ENCODE measurements at regions not wholly inside any gene's neighbourhood (a gene's known extent, or its start where the extent isn't known, plus 50 kb on each side); places are given as distances from the start of the nearest gene placed in this dataset.
A peak's percentile ranks its signal among the peaks of the same experiment; 100 is the strongest.

DNA sequence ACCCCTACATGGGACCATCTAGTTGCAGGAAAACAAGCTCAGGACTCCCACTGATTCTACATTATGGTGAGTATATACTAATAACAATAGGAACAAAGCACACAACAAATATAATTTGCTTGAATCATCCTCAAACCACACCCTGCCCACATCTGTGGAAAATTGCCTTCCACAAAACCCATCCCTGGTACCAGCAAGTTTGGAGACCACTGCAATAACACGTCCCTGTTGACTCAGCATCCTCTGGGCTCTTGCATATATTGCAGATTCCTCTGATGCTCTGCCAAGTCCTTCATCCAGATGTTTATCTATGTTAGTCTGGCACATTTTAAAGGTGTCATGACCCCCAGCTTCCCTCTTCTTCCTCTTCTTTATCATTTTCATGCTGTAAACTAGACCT lies 138.4 kb downstream of the PCTP start:
- H3K9me3 ChIP-seq, result no peaks in the 10 kb centered on the region
- no peak for DNase-seq
- no peak for ATAC-seq
- H3K4me3 ChIP-seq, result no peak overlapping the region
- intact Hi-C loops (cut with DNase I), result no loop called here
- TF ChIP-seq, protein P1, sequence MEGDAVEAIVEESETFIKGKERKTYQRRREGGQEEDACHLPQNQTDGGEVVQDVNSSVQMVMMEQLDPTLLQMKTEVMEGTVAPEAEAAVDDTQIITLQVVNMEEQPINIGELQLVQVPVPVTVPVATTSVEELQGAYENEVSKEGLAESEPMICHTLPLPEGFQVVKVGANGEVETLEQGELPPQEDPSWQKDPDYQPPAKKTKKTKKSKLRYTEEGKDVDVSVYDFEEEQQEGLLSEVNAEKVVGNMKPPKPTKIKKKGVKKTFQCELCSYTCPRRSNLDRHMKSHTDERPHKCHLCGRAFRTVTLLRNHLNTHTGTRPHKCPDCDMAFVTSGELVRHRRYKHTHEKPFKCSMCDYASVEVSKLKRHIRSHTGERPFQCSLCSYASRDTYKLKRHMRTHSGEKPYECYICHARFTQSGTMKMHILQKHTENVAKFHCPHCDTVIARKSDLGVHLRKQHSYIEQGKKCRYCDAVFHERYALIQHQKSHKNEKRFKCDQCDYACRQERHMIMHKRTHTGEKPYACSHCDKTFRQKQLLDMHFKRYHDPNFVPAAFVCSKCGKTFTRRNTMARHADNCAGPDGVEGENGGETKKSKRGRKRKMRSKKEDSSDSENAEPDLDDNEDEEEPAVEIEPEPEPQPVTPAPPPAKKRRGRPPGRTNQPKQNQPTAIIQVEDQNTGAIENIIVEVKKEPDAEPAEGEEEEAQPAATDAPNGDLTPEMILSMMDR (IDR thresholded peaks at IDR 0.05), result no peak
- no peaks in the 10 kb centered on the region for H3K4me1 ChIP-seq
- no peaks in the 10 kb centered on the region for H3K27me3 ChIP-seq
- no peak overlapping the region for H3K27ac ChIP-seq
- no peaks in the 10 kb centered on the region for H3K36me3 ChIP-seq

DNA sequence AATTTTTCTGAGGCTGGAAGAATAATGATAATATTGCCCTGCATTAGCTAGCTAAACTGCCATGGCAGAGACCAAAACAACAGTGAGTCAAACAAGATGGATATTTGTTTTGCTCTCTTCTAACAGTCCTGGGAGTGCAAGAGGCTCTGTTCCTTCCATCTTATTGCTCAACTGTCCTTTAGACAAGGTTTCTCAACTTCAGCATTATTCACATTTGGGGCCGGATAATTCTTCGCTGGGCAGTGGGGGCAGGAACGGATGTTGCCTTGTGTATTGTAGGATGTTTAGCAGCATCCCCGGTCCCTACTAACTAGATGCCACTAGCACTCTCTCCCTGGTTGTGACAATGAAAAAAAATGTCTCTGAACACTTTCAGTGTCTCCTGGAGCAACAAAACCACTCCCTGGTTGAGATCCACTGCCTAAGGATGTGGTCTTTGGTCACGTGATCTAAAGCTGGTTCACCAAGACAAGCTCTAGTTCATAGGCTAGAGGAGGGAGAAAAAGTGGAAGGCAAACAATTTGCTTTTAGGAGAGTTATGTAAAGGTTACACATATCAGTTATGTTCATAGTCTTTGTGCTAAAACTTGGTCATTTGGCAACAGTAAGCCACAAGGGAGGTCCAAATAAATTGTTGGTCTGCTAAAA lies 144.4 kb downstream of the PCTP start:
- no peaks in the 10 kb centered on the region for H3K36me3 ChIP-seq
- no peaks in the 10 kb centered on the region for H3K4me1 ChIP-seq
- DNase-seq (no peak), ATAC-seq (no peak)
- no peak overlapping the region for H3K4me3 ChIP-seq
- no peak overlapping the region for H3K27ac ChIP-seq
- no peaks in the 10 kb centered on the region for H3K27me3 ChIP-seq
- intact Hi-C loops (cut with DNase I), result no loop called here
- H3K9me3 ChIP-seq, result no peaks in the 10 kb centered on the region
- TF ChIP-seq, protein P1 (IDR thresholded peaks at IDR 0.05), result no peak

DNA sequence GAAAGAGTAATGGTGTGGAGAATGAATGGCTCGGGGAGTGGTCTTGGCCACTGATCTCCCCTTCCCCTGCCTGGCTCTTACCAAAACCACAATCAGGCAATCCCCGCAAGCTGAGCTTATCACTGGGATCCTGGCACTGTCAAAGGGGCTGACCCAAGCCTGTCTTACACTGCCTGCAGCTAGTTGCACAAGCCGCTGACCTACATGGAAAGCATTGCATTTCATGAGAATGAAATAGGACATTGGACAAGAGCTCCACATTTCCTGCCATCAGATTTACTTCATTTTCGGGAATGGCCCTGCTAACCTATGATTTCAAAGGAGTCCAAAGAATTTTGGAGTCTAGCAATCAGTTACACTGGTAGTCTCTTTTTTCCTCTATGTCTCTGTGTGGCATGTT lies 146.4 kb downstream of the PCTP start:
- TF ChIP-seq, protein P1 (IDR thresholded peaks at IDR 0.05), result no peak
- Histone ChIP-seq H3K9me3 (no peaks in the 10 kb centered on the region), H3K27ac (no peak overlapping the region), H3K36me3 (no peaks in the 10 kb centered on the region), H3K4me1 (no peaks in the 10 kb centered on the region), H3K4me3 (no peak overlapping the region), H3K27me3 (no peaks in the 10 kb centered on the region)
- DNase-seq, result no peak
- intact Hi-C loops (cut with DNase I), result no loop called here
- ATAC-seq, result peak; percentile 26

DNA sequence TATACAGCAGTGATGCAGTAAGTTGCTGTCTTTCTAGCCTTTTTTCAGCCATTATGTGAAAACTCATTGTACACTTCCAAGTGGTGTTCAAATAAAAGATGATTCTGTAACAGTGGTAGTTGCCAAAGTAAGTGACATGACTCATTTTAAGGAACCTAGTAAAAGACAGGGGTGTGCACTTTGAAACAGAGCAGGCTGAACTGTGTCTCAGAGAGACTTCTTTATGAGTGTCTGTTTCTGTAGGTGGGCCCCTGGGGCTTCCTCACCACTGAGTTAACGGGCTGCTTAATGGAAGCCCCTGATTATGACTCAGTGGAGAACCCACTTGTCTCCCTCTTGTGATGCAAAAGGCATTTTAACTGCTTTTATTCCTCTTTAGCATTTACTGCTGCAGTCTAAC lies 147.3 kb downstream of the PCTP start:
- TF ChIP-seq, protein P1 (IDR thresholded peaks at IDR 0.05), result no peak
- intact Hi-C loops (cut with DNase I), result no loop called here
- ATAC-seq (no peak), DNase-seq (no peak)
- Histone ChIP-seq H3K27me3 (no peaks in the 10 kb centered on the region), H3K9me3 (no peaks in the 10 kb centered on the region), H3K27ac (no peak overlapping the region), H3K36me3 (no peaks in the 10 kb centered on the region), H3K4me3 (no peak overlapping the region), H3K4me1 (no peaks in the 10 kb centered on the region)

DNA sequence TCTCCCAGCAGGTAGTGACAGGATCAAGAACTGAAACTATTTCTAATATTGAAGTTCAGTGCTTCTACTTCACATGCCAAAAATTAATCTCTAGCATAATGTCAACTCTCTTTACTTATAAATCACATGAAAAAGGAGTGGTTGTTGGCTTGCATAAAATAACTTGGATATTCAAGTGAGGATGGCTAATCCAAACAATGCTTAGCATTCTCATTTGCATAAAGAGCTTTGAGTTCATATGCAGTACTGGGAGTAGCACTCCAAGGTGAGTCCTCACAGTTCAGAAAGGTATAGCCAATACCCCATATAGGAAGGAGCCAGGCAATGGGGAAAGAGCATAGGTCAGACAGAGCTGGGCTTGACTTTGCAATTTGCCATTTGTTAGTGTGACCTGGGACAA lies 149.3 kb downstream of the PCTP start:
- DNase-seq, result no peak
- Histone ChIP-seq H3K27me3 (no peaks in the 10 kb centered on the region), H3K4me1 (no peaks in the 10 kb centered on the region), H3K9me3 (no peaks in the 10 kb centered on the region), H3K4me3 (no peak overlapping the region), H3K36me3 (no peaks in the 10 kb centered on the region), H3K27ac (no peak overlapping the region)
- ATAC-seq, result no peak
- intact Hi-C loops (cut with DNase I), result no loop called here
- TF ChIP-seq, protein P1 (IDR thresholded peaks at IDR 0.05), result no peak

Measured in left lung (tissue), 4 donors.